Right atrium auricular region (tissue), 2 donors: ENCODE measurements at regions not wholly inside any gene's neighbourhood (a gene's known extent, or its start where the extent isn't known, plus 50 kb on each side); places are given as distances from the start of the nearest gene placed in this dataset.

Experiments
- DNase-seq: peaks from one replicate; pipeline ENCODE4 v3.0.0-alpha.2; 2019; ENCODE audit warnings: low spot score
- H3K27ac ChIP-seq, 2 donors: fragments of 200-600 bp; sonication (generic); 1 replicate in 1 of 2; 2 replicates in 1 of 2; pipeline ENCODE4 v1.5.1; 2016 to 2019
- H3K27me3 ChIP-seq, 2 donors: fragments of 200-600 bp; sonication (generic); one replicate each; pipeline versions ENCODE4 v1.5.1 to v1.6.0; 2017 to 2019
- H3K36me3 ChIP-seq: fragments of 200-600 bp; sonication (generic); one replicate; pipeline ENCODE4 v1.5.1; 2016
- H3K4me1 ChIP-seq, 2 donors: fragments of 200-600 bp; sonication (generic); one replicate each; pipeline versions ENCODE4 v1.5.1 to v1.6.0; 2017 to 2019
- H3K4me3 ChIP-seq, 2 donors: fragments of 200-600 bp; sonication (generic); 1 replicate in 1 of 2; 2 replicates in 1 of 2; pipeline ENCODE4 v1.5.1; 2017 to 2019; ENCODE audit warnings: mild to moderate bottlenecking in 1 of 2, moderate library complexity in 1 of 2
- H3K9me3 ChIP-seq, 2 donors: fragments of 200-600 bp; sonication (generic); one replicate each; pipeline ENCODE4 v1.5.1; 2019
- CTCF ChIP-seq, 2 donors: fragments of 200-600 bp; sonication (generic); IDR thresholded peaks; one replicate each; pipeline ENCODE4 v1.5.1; 2019; ENCODE audit warnings: antibody characterized with exemption in 2 of 2

- Histone ChIP-seq H3K27me3 (no peaks in the 10 kb centered on the region), H3K27ac (no peak overlapping the region), H3K4me3 (no peak overlapping the region), H3K9me3 (no peaks in the 10 kb centered on the region), H3K36me3 (no peaks in the 10 kb centered on the region), H3K4me1 (no peaks in the 10 kb centered on the region)
- no peak for DNase-seq
- no peak for TF ChIP-seq CTCF (IDR thresholded peaks at IDR 0.05)
Observed at GRCh38 chr2:550860-551567, 126.2 kb downstream of the TMEM18 start.

GRCh38 chr2:545711-546650, 131.2 kb downstream of the TMEM18 start:
- no peaks in the 10 kb centered on the region for H3K27me3 ChIP-seq
- H3K4me1 ChIP-seq = no peaks in the 10 kb centered on the region
- no peaks in the 10 kb centered on the region for H3K9me3 ChIP-seq
- H3K27ac ChIP-seq = no peak overlapping the region
- no peak for DNase-seq
- H3K36me3 ChIP-seq = no peaks in the 10 kb centered on the region
- H3K4me3 ChIP-seq = no peak overlapping the region
- TF ChIP-seq CTCF (IDR thresholded peaks at IDR 0.05) = no peak

GRCh38 chr2:545228-545627, 132.0 kb downstream of the TMEM18 start:
- no peak overlapping the region for H3K27ac ChIP-seq
- no peaks in the 10 kb centered on the region for H3K27me3 ChIP-seq
- TF ChIP-seq CTCF (IDR thresholded peaks at IDR 0.05) = no peak
- H3K4me3 ChIP-seq = no peak overlapping the region
- H3K36me3 ChIP-seq = no peaks in the 10 kb centered on the region
- H3K4me1 ChIP-seq = no peaks in the 10 kb centered on the region
- no peak for DNase-seq
- peaks cover 0 to 1% of the 10 kb centered on the region in 2 donors for H3K9me3 ChIP-seq

- H3K27me3 ChIP-seq = no peaks in the 10 kb centered on the region
- H3K4me1 ChIP-seq = no peaks in the 10 kb centered on the region
- no peak overlapping the region for H3K4me3 ChIP-seq
- DNase-seq = no peak
- TF ChIP-seq CTCF (IDR thresholded peaks at IDR 0.05) = no peak
- H3K9me3 ChIP-seq = peaks cover 0 to 20% of the 10 kb centered on the region in 2 donors
- H3K36me3 ChIP-seq = no peaks in the 10 kb centered on the region
- H3K27ac ChIP-seq = no peak overlapping the region
Observed at GRCh38 chr2:538646-539045, 138.6 kb downstream of the TMEM18 start.

GRCh38 chr2:535222-535621, 142.0 kb downstream of the TMEM18 start:
- H3K36me3 ChIP-seq = no peaks in the 10 kb centered on the region
- no peak overlapping the region for H3K27ac ChIP-seq
- H3K4me3 ChIP-seq = no peak overlapping the region
- H3K9me3 ChIP-seq = peaks cover 0 to 48% of the 10 kb centered on the region in 2 donors
- no peaks in the 10 kb centered on the region for H3K27me3 ChIP-seq
- no peak for TF ChIP-seq CTCF (IDR thresholded peaks at IDR 0.05)
- no peak for DNase-seq
- H3K4me1 ChIP-seq = no peaks in the 10 kb centered on the region
